ENCODE measurements at regions not wholly inside any gene's neighbourhood (a gene's known extent, or its start where the extent isn't known, plus 50 kb on each side); places are given as distances from the start of the nearest gene placed in this dataset.
"Not testable (repeated sequence)": the region's sequence is repeated elsewhere in the genome, so short reads cannot be mapped to it uniquely, and the experiment has no call there.

GRCh38 chr3:187888701-187889100 is 143.4 kb upstream of the BCL6 start:
- TF ChIP-seq, protein P1, sequence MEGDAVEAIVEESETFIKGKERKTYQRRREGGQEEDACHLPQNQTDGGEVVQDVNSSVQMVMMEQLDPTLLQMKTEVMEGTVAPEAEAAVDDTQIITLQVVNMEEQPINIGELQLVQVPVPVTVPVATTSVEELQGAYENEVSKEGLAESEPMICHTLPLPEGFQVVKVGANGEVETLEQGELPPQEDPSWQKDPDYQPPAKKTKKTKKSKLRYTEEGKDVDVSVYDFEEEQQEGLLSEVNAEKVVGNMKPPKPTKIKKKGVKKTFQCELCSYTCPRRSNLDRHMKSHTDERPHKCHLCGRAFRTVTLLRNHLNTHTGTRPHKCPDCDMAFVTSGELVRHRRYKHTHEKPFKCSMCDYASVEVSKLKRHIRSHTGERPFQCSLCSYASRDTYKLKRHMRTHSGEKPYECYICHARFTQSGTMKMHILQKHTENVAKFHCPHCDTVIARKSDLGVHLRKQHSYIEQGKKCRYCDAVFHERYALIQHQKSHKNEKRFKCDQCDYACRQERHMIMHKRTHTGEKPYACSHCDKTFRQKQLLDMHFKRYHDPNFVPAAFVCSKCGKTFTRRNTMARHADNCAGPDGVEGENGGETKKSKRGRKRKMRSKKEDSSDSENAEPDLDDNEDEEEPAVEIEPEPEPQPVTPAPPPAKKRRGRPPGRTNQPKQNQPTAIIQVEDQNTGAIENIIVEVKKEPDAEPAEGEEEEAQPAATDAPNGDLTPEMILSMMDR (IDR thresholded peaks at IDR 0.05; ENCODE audit: low read depth, low read length, missing control alignments), result no peak
- no peak for DNase-seq (ENCODE audit: low read depth)
- no peak overlapping the region for H3K4me3 ChIP-seq (ENCODE audit: low read depth, low read length)

- H3K4me3 ChIP-seq (ENCODE audit: low read depth, low read length), result no peak overlapping the region
- DNase-seq (ENCODE audit: low read depth), result no peak
- TF ChIP-seq, protein P1 (IDR thresholded peaks at IDR 0.05; ENCODE audit: low read depth, low read length, missing control alignments), result no peak
Measured at GRCh38 chr3:187889106-187889505, 143.8 kb upstream of the BCL6 start.

DNA sequence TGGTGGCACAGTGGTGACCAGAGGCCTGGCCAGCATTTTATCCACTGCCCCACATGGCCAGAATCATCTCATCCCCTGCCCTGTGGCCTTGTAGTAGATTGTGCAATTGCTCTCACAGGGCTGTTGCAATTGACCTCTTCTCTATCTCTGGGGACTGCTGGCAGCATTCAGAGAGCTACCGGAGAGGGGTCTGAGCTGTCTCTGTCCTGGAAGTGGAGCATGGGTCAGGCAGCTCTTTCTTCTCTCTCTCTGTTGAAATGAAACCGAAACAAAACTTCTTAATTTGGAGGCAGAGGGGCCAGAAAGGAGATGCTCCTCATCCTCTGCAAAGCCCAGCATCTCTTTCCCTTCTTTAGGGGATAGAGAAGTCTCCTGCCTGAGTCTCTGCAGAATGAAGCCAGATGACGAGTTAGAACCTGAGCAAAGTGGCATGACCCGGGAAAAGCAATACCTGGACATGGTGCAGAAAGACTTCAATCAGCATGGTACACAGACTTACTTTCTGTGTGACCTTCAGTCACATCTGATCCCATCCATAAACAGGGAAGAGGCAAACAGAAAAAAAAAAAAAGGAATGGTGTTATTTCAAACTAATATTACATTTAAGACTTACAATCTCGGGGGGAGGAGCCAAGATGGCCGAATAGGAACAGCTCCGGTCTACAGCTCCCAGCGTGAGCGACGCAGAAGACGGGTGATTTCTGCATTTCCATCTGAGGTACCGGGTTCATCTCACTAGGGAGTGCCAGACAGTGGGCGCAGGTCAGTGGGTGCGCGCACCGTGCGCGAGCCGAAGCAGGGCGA is 144.5 kb upstream of the BCL6 start:
- DNase-seq (ENCODE audit: low read depth), result no peak
- TF ChIP-seq, protein P1 (IDR thresholded peaks at IDR 0.05; ENCODE audit: low read depth, low read length, missing control alignments), result no peak
- no peak overlapping the region for H3K4me3 ChIP-seq (ENCODE audit: low read depth, low read length)

- not testable (repeated sequence) for H3K4me3 ChIP-seq (ENCODE audit: low read depth, low read length); DNase-seq (ENCODE audit: low read depth)
Measured at GRCh38 chr3:187890405-187890752, 145.1 kb upstream of the BCL6 start.

DNA sequence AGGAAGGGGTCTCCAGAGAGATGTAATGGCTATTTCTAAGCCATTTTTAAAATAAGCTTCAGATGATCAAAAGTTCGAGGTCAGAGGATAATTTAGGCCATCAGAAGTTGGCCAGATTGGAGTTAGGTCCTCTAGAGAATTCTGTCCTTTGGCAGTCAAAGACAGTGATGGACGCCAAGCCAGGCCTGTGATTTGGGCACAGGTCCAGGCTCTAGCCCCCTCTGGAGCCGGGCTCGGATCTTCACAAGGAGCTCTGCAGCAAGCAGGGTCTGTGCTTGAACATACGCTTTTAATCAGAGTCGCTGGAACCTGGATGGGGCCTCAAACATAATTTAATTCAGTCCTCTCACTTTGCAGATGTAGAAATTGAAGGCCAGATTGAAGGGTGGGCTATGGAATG is 151.4 kb upstream of the BCL6 start:
- no peak overlapping the region for H3K4me3 ChIP-seq (ENCODE audit: low read depth, low read length)
- DNase-seq (ENCODE audit: low read depth), result no peak
- TF ChIP-seq, protein P1 (IDR thresholded peaks at IDR 0.05; ENCODE audit: low read depth, low read length, missing control alignments), result no peak

DNA sequence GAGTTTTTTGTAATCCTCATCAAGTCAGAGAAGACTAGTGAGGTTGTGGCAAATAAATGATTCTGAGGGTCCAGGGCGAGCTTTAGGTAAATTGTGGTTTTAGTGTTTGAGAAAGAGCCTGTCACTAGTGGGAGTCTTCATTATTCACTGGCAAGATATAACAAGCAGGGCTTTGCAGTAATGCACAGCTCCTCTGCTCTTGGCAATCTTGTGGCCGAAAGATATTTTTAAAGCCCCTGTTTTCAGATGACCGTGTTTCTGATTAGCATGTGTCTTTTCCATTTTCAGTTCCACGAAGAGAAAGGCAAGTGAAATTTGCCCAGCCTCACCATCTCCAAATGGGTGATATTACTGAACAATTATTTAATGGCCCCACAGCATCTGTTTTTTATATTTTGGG is 154.0 kb upstream of the BCL6 start:
- TF ChIP-seq, protein P1 (IDR thresholded peaks at IDR 0.05; ENCODE audit: low read depth, low read length, missing control alignments), result no peak
- DNase-seq (ENCODE audit: low read depth), result no peak
- H3K4me3 ChIP-seq (ENCODE audit: low read depth, low read length), result no peak overlapping the region

GRCh38 chr3:187900993-187901755 is 155.9 kb upstream of the BCL6 start:
- TF ChIP-seq, protein P1 (IDR thresholded peaks at IDR 0.05; ENCODE audit: low read depth, low read length, missing control alignments), result no peak
- no peak for DNase-seq (ENCODE audit: low read depth)
- no peak overlapping the region for H3K4me3 ChIP-seq (ENCODE audit: low read depth, low read length)
